Calu3 (cell line): ENCODE measurements at regions not wholly inside any gene's neighbourhood (a gene's known extent, or its start where the extent isn't known, plus 50 kb on each side); places are given as distances from the start of the nearest gene placed in this dataset.

Experiments
- BruUV-seq: library from RNA; stranded (reverse); fragments of 400-500 nt; replicated peaks from 2 replicates; lab custom pipeline; 2021; lab: Mats Ljungman, UMichigan
- CTCF ChIA-PET: fragments of 300-600 bp; sonication (Branson Sonifier 250); formaldehyde crosslinking; loops from one replicate; lab custom pipeline; 2022; ENCODE audit warnings: antibody characterized with exemption; lab: Charles Lee
- DNase-seq: peaks from one replicate; pipeline ENCODE4 v3.0.0; 2022
- H3K27ac Mint-ChIP-seq: one replicate; pipeline ENCODE4 v1.8.0; 2022; ENCODE audit warnings: mixed read lengths; ENCODE audit not compliant: unreplicated experiment
- H3K27me3 Mint-ChIP-seq: one replicate; pipeline ENCODE4 v1.8.0; 2022; ENCODE audit warnings: mixed read lengths; ENCODE audit not compliant: unreplicated experiment
- H3K36me3 Mint-ChIP-seq: one replicate; pipeline ENCODE4 v1.8.0; 2022; ENCODE audit warnings: mild to moderate bottlenecking, moderate library complexity, mixed read lengths; ENCODE audit not compliant: insufficient read depth, unreplicated experiment
- H3K4me1 Mint-ChIP-seq: one replicate; pipeline ENCODE4 v1.8.0; 2022; ENCODE audit warnings: mild to moderate bottlenecking, low read depth, mixed read lengths; ENCODE audit not compliant: unreplicated experiment
- H3K4me3 Mint-ChIP-seq: one replicate; pipeline ENCODE4 v1.8.0; 2022; ENCODE audit warnings: mild to moderate bottlenecking, low read depth, moderate library complexity, mixed read lengths; ENCODE audit not compliant: unreplicated experiment
- H3K9me3 Mint-ChIP-seq: one replicate; pipeline ENCODE4 v1.8.0; 2022; ENCODE audit warnings: low read depth, mixed read lengths; ENCODE audit not compliant: unreplicated experiment
- intact Hi-C: fragments of 100-400 bp; cut with micrococcal nuclease; formaldehyde crosslinking; loops from one replicate; pipeline ENCODE4 v1.10.0; 2022; ENCODE audit not compliant: unreplicated experiment
- TF ChIP-seq, protein P1 (sequence below): fragments of 200-600 bp; IDR thresholded peaks from one replicate; pipeline ENCODE4 v1.8.0; 2022; ENCODE audit warnings: antibody characterized with exemption; ENCODE audit not compliant: unreplicated experiment

DNA sequence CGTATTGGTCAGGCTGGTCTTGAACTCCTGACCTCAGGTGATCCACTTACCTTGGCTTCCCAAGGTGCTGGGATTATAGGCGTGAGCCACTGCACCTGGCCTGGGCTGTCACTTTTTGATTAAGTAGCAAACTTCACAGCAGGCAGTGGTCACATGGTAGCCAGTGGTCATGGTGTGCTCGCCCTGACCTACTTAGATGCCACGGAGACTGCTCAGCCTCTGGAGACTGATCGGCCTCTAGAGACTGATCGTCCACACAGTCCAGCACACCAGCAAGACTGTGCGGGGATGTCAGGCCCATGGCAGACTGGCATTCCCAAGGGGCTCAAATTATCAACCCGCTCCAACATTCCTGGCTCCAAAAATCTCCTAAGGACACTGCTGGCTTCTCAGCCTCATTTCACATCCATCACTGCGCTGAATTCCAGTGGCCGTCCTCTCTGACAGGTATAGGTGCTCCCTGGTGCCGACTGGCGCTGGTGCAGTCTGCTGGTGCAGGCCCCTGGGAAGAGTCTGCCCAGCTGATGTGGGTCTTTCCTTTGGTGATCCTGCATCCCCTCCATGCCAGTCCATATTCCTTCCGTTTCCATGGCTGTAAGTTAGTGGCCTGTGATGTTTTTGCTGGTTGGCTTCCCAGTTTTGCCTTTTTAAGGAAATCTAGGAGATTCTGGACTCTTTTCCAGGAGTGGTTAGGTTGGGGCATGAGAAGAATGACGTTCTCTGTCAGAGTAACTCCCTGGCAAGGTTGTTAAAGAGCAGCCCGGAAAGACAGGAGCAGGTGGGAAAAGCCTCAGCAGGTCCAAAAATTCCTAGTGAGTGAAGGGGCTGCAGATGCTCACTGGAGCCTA lies 374.5 kb upstream of the HS6ST1 start:
- no peaks in the 10 kb centered on the region for H3K9me3 Mint-ChIP-seq
- H3K27me3 Mint-ChIP-seq: peaks cover 73% of the 10 kb centered on the region
- no peak for DNase-seq
- intact Hi-C loops: no loop called here
- CTCF ChIA-PET: no interaction called here
- no peaks in the 10 kb centered on the region for H3K36me3 Mint-ChIP-seq
- no peak overlapping the region for H3K27ac Mint-ChIP-seq
- no peaks in the 10 kb centered on the region for H3K4me1 Mint-ChIP-seq
- no peak overlapping the region for H3K4me3 Mint-ChIP-seq
- no TSS peak for BruUV-seq
- TF ChIP-seq, protein P1, sequence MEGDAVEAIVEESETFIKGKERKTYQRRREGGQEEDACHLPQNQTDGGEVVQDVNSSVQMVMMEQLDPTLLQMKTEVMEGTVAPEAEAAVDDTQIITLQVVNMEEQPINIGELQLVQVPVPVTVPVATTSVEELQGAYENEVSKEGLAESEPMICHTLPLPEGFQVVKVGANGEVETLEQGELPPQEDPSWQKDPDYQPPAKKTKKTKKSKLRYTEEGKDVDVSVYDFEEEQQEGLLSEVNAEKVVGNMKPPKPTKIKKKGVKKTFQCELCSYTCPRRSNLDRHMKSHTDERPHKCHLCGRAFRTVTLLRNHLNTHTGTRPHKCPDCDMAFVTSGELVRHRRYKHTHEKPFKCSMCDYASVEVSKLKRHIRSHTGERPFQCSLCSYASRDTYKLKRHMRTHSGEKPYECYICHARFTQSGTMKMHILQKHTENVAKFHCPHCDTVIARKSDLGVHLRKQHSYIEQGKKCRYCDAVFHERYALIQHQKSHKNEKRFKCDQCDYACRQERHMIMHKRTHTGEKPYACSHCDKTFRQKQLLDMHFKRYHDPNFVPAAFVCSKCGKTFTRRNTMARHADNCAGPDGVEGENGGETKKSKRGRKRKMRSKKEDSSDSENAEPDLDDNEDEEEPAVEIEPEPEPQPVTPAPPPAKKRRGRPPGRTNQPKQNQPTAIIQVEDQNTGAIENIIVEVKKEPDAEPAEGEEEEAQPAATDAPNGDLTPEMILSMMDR: no peak

DNA sequence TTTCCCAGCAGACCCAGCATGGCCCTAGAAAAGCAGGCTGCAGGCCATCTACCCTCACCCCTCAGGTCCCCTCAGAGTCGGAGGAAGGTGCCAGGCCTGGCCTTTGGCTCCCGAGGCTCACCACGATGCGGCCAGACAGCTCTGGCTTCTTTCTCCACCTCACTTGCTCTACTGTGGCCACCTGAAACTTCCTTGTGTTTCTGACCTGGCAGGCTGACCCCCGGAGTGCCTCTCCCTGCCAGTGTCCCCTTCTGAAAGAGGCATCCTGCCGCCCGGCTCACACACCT lies 375.0 kb upstream of the HS6ST1 start:
- H3K36me3 Mint-ChIP-seq: no peaks in the 10 kb centered on the region
- TF ChIP-seq, protein P1: no peak
- DNase-seq: no peak
- intact Hi-C loops: no loop called here
- H3K27ac Mint-ChIP-seq: no peak overlapping the region
- CTCF ChIA-PET: no interaction called here
- no peaks in the 10 kb centered on the region for H3K4me1 Mint-ChIP-seq
- H3K27me3 Mint-ChIP-seq: peaks cover 72% of the 10 kb centered on the region
- no TSS peak for BruUV-seq
- H3K4me3 Mint-ChIP-seq: no peak overlapping the region
- H3K9me3 Mint-ChIP-seq: no peaks in the 10 kb centered on the region

GRCh38 chr2:128695646-128696220 lies 377.1 kb upstream of the HS6ST1 start:
- H3K27me3 Mint-ChIP-seq: peaks cover 51% of the 10 kb centered on the region
- no peaks in the 10 kb centered on the region for H3K36me3 Mint-ChIP-seq
- H3K4me3 Mint-ChIP-seq: no peak overlapping the region
- CTCF ChIA-PET: no interaction called here
- DNase-seq: no peak
- no peaks in the 10 kb centered on the region for H3K9me3 Mint-ChIP-seq
- no peaks in the 10 kb centered on the region for H3K4me1 Mint-ChIP-seq
- BruUV-seq: no TSS peak
- no peak overlapping the region for H3K27ac Mint-ChIP-seq
- TF ChIP-seq, protein P1: no peak
- intact Hi-C loops: no loop called here

DNA sequence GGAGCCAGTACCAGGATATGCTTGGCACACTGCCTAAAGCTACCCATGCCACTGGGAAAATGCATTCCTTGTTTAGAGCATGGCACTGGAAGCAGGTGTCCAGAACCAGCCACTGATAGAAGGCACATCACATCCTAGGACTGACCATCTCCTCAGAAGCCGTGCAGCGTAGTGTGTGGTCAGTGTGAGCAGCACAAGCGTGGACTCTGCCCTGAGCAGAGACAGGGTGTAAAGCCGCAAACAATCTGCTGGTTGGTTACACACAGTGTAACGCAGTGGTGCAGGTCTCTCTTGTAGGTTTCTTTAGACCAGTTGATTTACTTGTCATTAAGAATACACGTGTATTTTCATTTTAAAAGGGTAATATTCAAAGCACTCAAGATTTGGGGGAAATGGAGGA lies 377.8 kb upstream of the HS6ST1 start:
- Mint-ChIP-seq H3K9me3 (no peaks in the 10 kb centered on the region), H3K27ac (no peak overlapping the region), H3K4me3 (no peak overlapping the region), H3K27me3 (peaks cover 44% of the 10 kb centered on the region), H3K4me1 (no peaks in the 10 kb centered on the region), H3K36me3 (no peaks in the 10 kb centered on the region)
- CTCF ChIA-PET: no interaction called here
- no peak for DNase-seq
- BruUV-seq: no TSS peak
- TF ChIP-seq, protein P1: no peak
- intact Hi-C loops: no loop called here
